Panc1 (cell line): ENCODE measurements at regions not wholly inside any gene's neighbourhood (a gene's known extent, or its start where the extent isn't known, plus 50 kb on each side); places are given as distances from the start of the nearest gene placed in this dataset.

Experiments
- ATAC-seq: fragments of 200-7000 bp; cut with Tn5 transposase; 2 replicates; pipeline ENCODE4 v1.9.1; 2020; ENCODE audit warnings: mild to moderate bottlenecking, moderate library complexity
- BruUV-seq: library from RNA; stranded (reverse); fragments of 400-500 nt; replicated peaks from 2 replicates; lab custom pipeline; 2021; lab: Mats Ljungman, UMichigan
- CTCF ChIA-PET: fragments of 300-600 bp; sonication (Branson Sonifier 250); formaldehyde crosslinking; loops from one replicate; lab custom pipeline; 2022; ENCODE audit warnings: antibody characterized with exemption; lab: Charles Lee
- POLR2A ChIA-PET: fragments of 300-600 bp; sonication (Branson Sonifier 250); formaldehyde crosslinking; loops from one replicate; lab custom pipeline; 2022; ENCODE audit warnings: antibody characterized with exemption; lab: Charles Lee
- DNase-seq: peaks from one replicate; pipeline ENCODE4 v3.0.0-alpha.2; 2010; ENCODE audit warnings: low read depth, low spot score
- H3K27ac ChIP-seq: 2 replicates; pipeline ENCODE4 v1.5.1; 2011; ENCODE audit warnings: mild to moderate bottlenecking, low read length, inconsistent platforms
- H3K27me3 ChIP-seq: fragments of 200-500 bp; sonication (Bioruptor generic); 2 replicates; pipeline ENCODE4 v1.6.0; 2014; ENCODE audit warnings: low read length, inconsistent platforms; ENCODE audit not compliant: control insufficient read depth, insufficient read depth
- H3K36me3 ChIP-seq: fragments of 200-500 bp; sonication (Bioruptor generic); 2 replicates; pipeline ENCODE4 v1.5.1; 2014; ENCODE audit warnings: inconsistent platforms, mild to moderate bottlenecking, low read length, moderate library complexity; ENCODE audit not compliant: control insufficient read depth, insufficient read depth
- H3K4me1 ChIP-seq: 2 replicates; pipeline ENCODE4 v1.5.1; 2011; ENCODE audit warnings: inconsistent platforms, mild to moderate bottlenecking, low read length, moderate library complexity; ENCODE audit not compliant: control insufficient read depth, insufficient read depth
- H3K4me3 ChIP-seq, 2 experiments: 2 replicates each; pipeline ENCODE4 v1.5.1; 2011 to 2012; ENCODE audit warnings: low read depth in 2 of 2, low read length in 2 of 2, mild to moderate bottlenecking in 2 of 2, inconsistent platforms in 1 of 2, moderate library complexity in 1 of 2
- H3K9me3 ChIP-seq: fragments of 200-500 bp; sonication (Bioruptor generic); 2 replicates; pipeline ENCODE4 v1.5.1; 2014; ENCODE audit warnings: low read depth, mild to moderate bottlenecking, inconsistent platforms, low read length, moderate library complexity; ENCODE audit not compliant: control insufficient read depth, insufficient read depth
- CTCF ChIP-seq: fragments of 450-650 bp; IDR thresholded peaks from 2 replicates; pipeline ENCODE4 v1.5.1; 2017; ENCODE audit warnings: mild to moderate bottlenecking
- POLR2AphosphoS5 ChIP-seq: IDR thresholded peaks from 2 replicates; pipeline ENCODE4 v1.6.1; 2012; ENCODE audit warnings: mild to moderate bottlenecking, low read depth, low read length, moderate library complexity
- SIN3A ChIP-seq: IDR thresholded peaks from 2 replicates; pipeline ENCODE4 v1.6.1; 2012; ENCODE audit warnings: low read depth, mild to moderate bottlenecking, low read length, moderate library complexity, borderline replicate concordance; ENCODE audit not compliant: insufficient read depth
- TCF7L2 ChIP-seq: IDR thresholded peaks from 2 replicates; pipeline ENCODE4 v1.6.1; 2011; ENCODE audit warnings: mild to moderate bottlenecking, low read depth, low read length, inconsistent platforms
- in situ Hi-C: cut with HindIII; loops from 2 replicates; pipeline ENCODE4 v1.10.0; 2016; ENCODE audit warnings: low sequenced_read_pairs, low pct_unique_long_range_greater_than_20kb
- intact Hi-C: fragments of 100-400 bp; cut with micrococcal nuclease; formaldehyde crosslinking; loops from one replicate; pipeline ENCODE4 v1.10.0; 2022; ENCODE audit not compliant: unreplicated experiment
- TF ChIP-seq, protein P1 (sequence below), 2 experiments: IDR thresholded peaks; 2 replicates each; pipeline ENCODE4 v1.6.1; 2011 to 2012; ENCODE audit warnings: low read depth in 2 of 2, control low read depth in 1 of 2, low read length in 1 of 2, mild to moderate bottlenecking in 1 of 2, moderate library complexity in 1 of 2; ENCODE audit not compliant: insufficient read depth in 1 of 2

DNA sequence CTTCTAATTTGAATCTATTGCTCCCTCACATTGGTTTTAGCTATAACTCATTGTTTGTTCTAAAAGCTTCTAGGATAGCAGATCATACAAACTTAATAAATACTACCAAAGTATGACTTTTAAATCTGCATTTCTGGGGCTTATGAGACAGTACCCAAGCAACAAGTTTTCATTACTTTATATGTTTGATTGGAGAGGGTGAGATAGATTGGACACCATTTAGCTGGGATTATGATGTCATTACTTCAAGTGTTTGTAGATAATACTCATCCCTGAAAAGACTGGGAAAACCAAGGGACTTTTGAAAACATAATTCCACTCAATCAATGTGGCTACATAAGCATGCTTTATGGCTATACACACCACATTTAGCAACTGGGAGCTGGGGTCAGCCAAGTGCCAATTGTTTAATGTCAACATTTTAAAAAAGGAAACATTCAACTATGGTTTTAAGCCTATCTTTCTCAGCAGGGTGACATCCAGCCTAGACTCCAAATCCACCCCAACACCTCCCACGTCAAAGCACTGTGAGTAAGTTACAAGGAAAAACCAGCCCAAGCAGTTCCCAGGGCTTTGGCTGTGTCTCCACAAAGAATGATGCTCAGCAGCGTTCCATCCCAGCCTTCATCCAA lies 119.9 kb downstream of the ETAA1 start:
- TF ChIP-seq, protein P1, sequence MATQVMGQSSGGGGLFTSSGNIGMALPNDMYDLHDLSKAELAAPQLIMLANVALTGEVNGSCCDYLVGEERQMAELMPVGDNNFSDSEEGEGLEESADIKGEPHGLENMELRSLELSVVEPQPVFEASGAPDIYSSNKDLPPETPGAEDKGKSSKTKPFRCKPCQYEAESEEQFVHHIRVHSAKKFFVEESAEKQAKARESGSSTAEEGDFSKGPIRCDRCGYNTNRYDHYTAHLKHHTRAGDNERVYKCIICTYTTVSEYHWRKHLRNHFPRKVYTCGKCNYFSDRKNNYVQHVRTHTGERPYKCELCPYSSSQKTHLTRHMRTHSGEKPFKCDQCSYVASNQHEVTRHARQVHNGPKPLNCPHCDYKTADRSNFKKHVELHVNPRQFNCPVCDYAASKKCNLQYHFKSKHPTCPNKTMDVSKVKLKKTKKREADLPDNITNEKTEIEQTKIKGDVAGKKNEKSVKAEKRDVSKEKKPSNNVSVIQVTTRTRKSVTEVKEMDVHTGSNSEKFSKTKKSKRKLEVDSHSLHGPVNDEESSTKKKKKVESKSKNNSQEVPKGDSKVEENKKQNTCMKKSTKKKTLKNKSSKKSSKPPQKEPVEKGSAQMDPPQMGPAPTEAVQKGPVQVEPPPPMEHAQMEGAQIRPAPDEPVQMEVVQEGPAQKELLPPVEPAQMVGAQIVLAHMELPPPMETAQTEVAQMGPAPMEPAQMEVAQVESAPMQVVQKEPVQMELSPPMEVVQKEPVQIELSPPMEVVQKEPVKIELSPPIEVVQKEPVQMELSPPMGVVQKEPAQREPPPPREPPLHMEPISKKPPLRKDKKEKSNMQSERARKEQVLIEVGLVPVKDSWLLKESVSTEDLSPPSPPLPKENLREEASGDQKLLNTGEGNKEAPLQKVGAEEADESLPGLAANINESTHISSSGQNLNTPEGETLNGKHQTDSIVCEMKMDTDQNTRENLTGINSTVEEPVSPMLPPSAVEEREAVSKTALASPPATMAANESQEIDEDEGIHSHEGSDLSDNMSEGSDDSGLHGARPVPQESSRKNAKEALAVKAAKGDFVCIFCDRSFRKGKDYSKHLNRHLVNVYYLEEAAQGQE (IDR thresholded peaks at IDR 0.05; ENCODE audit: insufficient read depth in 1 of 2, low read depth in 2 of 2, low read length in 1 of 2), result no peak
- TF ChIP-seq POLR2AphosphoS5, result no peak
- no peak for TF ChIP-seq CTCF
- no peak for TF ChIP-seq TCF7L2
- no peak for TF ChIP-seq SIN3A
- Histone ChIP-seq H3K4me1 (no peaks in the 10 kb centered on the region), H3K4me3 (no peak overlapping the region), H3K9me3 (no peaks in the 10 kb centered on the region), H3K36me3 (no peaks in the 10 kb centered on the region), H3K27me3 (no peaks in the 10 kb centered on the region), H3K27ac (no peak overlapping the region)
- intact Hi-C loops, result no loop called here
- ATAC-seq (no peak), DNase-seq (no peak)
- ChIA-PET POLR2A (no interaction called here), CTCF (no interaction called here)
- no TSS peak for BruUV-seq
- in situ Hi-C loops, result no loop called here

DNA sequence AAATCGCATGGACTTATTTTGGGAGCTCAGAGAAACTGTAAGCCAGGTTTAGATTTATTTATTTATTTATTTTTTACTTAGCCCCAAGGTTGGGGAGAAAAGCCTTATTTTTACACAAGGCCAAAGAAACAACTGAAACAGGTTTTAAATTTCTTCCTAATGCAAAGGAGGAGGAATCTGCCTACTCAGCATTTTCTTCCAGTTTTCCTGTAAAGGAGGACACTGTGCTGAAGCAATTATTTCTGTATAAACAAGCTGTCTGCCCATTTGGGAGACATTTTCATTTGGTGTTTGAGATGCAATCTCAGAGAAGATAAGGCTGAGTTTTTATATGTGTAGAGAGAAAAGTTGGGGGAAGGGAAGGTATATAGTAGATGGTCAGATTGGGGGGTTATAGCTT lies 125.0 kb downstream of the ETAA1 start:
- H3K36me3 ChIP-seq, result no peaks in the 10 kb centered on the region
- H3K4me3 ChIP-seq, result no peak overlapping the region
- TF ChIP-seq SIN3A (no peak), POLR2AphosphoS5 (no peak), CTCF (no peak), TCF7L2 (no peak)
- TF ChIP-seq, protein P1 (IDR thresholded peaks at IDR 0.05; ENCODE audit: insufficient read depth in 1 of 2, low read depth in 2 of 2, low read length in 1 of 2), result no peak
- ChIA-PET POLR2A (no interaction called here), CTCF (no interaction called here)
- ATAC-seq (no peak), DNase-seq (no peak)
- in situ Hi-C loops, result no loop called here
- no peak overlapping the region for H3K27ac ChIP-seq
- intact Hi-C loops, result no loop called here
- H3K4me1 ChIP-seq, result no peaks in the 10 kb centered on the region
- H3K9me3 ChIP-seq, result no peaks in the 10 kb centered on the region
- BruUV-seq, result no TSS peak
- H3K27me3 ChIP-seq, result no peaks in the 10 kb centered on the region
